Spleen (tissue), 7 donors: ENCODE measurements at regions not wholly inside any gene's neighbourhood (a gene's known extent, or its start where the extent isn't known, plus 50 kb on each side); places are given as distances from the start of the nearest gene placed in this dataset.

Source experiments
- POLR2A ChIP-seq, 3 donors: fragments of 450-650 bp; IDR thresholded peaks; one replicate each; pipeline ENCODE4 v1.5.1; 2017; ENCODE audit warnings: antibody characterized with exemption in 3 of 3, mild to moderate bottlenecking in 1 of 3
- POLR2AphosphoS5 ChIP-seq, 3 donors: sonication (generic); formaldehyde crosslinking; IDR thresholded peaks; one replicate each; pipeline ENCODE4 v1.5.1; 2017; ENCODE audit warnings: antibody characterized with exemption in 3 of 3
- TF ChIP-seq, protein P1 (sequence below), 11 experiments: fragments of 200-600 bp in 7 of 11; fragments of 450-650 bp in 4 of 11; sonication (generic) in 4 of 11; IDR thresholded peaks in 8 of 11; conservative IDR thresholded peaks in 3 of 11; 1 replicate in 7 of 11; 2 replicates in 4 of 11; pipeline versions ENCODE4 v1.4.0 to v1.8.0; 2016 to 2021; ENCODE audit warnings: antibody characterized with exemption in 11 of 11, inconsistent platforms in 4 of 11, mild to moderate bottlenecking in 1 of 11
- donor health status: DM: no; HTN: no; CAD: no; lungs with moderate emphysema.
- donor health status: DM: no; HTN: no; CAD: no.
- donor health status: DM: no; HTN: no; CAD: no.

- TF ChIP-seq, protein P1, sequence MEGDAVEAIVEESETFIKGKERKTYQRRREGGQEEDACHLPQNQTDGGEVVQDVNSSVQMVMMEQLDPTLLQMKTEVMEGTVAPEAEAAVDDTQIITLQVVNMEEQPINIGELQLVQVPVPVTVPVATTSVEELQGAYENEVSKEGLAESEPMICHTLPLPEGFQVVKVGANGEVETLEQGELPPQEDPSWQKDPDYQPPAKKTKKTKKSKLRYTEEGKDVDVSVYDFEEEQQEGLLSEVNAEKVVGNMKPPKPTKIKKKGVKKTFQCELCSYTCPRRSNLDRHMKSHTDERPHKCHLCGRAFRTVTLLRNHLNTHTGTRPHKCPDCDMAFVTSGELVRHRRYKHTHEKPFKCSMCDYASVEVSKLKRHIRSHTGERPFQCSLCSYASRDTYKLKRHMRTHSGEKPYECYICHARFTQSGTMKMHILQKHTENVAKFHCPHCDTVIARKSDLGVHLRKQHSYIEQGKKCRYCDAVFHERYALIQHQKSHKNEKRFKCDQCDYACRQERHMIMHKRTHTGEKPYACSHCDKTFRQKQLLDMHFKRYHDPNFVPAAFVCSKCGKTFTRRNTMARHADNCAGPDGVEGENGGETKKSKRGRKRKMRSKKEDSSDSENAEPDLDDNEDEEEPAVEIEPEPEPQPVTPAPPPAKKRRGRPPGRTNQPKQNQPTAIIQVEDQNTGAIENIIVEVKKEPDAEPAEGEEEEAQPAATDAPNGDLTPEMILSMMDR (IDR thresholded peaks at IDR 0.05 in 8 of 11, conservative IDR thresholded peaks at IDR 0.05 in 3 of 11), result no peak
- no peak for TF ChIP-seq POLR2AphosphoS5 (IDR thresholded peaks at IDR 0.05)
- no peak for TF ChIP-seq POLR2A (IDR thresholded peaks at IDR 0.05)
Observed at GRCh38 chr2:147594038-147594437, 250.8 kb upstream of the ACVR2A start.
